Jurkat, Clone E6-1 (cell line): ENCODE measurements at regions not wholly inside any gene's neighbourhood (a gene's known extent, or its start where the extent isn't known, plus 50 kb on each side); places are given as distances from the start of the nearest gene placed in this dataset.
"Not testable (repeated sequence)": the region's sequence is repeated elsewhere in the genome, so short reads cannot be mapped to it uniquely, and the experiment has no call there.

Source experiments
- DNase-seq: peaks from one replicate; pipeline ENCODE4 v3.0.0-alpha.2; 2011; ENCODE audit warnings: low read depth, low spot score
- H3K4me3 ChIP-seq: 2 replicates; pipeline ENCODE4 v1.5.1; 2011; ENCODE audit warnings: mild to moderate bottlenecking, low read length, control low read depth, moderate library complexity

DNA sequence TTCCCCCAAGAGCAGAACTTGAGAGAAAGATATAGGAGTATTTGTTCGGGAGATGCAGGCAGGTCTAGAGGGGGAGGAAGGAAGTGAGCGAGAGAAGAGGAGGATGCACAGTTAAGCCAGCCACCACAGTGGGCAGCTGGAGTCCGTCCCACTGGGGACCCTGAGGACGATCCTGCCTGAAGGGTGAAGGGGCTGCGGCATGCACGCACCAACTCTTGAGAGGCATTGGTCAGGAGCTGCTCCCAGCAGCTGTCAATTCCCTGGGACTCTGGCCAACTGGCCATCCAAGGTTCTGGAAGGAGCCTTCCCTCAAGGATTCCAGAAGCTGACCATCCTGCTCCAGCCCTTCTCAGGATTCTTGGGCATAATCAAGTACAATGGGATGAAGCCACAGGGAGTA, 246.9 kb downstream of the MATN1 start:
- DNase-seq = no peak
- no peak overlapping the region for H3K4me3 ChIP-seq

GRCh38 chr1:30475966-30476365, 247.4 kb downstream of the MATN1 start:
- no peak for DNase-seq
- H3K4me3 ChIP-seq = no peak overlapping the region

- no peak for DNase-seq
- no peak overlapping the region for H3K4me3 ChIP-seq
Observed at GRCh38 chr1:30475201-30475600, 248.2 kb downstream of the MATN1 start.

DNA sequence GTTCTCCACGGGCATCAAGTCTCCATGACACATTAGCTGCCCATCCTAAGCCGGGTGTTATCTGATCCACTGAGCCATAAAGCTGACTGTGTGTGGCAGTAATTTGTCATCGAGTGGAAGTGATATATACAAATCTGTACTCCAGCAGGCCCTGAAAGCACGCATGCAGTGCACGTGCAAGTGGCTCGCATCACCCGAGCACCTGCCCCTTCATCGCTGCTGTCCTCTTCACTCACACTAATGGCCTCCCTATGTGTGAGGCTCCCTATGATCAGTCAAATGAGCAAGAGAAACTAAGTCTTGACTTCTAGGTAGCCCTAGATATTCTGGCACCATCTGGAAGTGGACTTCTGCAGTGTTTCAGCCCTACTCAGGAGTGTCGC, 248.6 kb downstream of the MATN1 start:
- DNase-seq = no peak
- H3K4me3 ChIP-seq = no peak overlapping the region

GRCh38 chr1:30473922-30474817, 249.2 kb downstream of the MATN1 start:
- no peak for DNase-seq
- no peak overlapping the region for H3K4me3 ChIP-seq

DNA sequence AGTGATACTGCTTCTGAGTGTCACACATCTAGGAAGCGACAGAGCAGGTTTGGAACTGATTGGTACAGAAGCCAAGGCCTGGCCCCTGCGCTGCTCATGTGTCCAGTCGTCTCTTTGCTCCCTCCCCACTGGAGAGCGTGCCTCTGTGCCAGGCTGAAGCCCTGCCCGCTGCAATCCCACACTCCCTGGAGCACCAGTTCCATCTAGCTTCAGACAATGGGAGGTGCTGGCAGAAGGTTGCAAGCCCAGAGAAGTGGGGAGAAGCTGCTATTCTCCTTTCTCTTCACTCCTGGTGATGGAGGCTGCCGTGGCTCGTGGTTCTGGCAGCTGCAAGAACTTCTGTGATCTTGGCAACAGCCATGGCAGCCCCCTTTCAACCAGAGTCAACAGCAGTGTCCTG, 250.9 kb downstream of the MATN1 start:
- no peak overlapping the region for H3K4me3 ChIP-seq

GRCh38 chr1:30472009-30472408, 251.4 kb downstream of the MATN1 start:
- no peak overlapping the region for H3K4me3 ChIP-seq
- DNase-seq = no peak

More for the DNA sequence above, 250.9 kb downstream of the MATN1 start:
- no peak for DNase-seq

DNA sequence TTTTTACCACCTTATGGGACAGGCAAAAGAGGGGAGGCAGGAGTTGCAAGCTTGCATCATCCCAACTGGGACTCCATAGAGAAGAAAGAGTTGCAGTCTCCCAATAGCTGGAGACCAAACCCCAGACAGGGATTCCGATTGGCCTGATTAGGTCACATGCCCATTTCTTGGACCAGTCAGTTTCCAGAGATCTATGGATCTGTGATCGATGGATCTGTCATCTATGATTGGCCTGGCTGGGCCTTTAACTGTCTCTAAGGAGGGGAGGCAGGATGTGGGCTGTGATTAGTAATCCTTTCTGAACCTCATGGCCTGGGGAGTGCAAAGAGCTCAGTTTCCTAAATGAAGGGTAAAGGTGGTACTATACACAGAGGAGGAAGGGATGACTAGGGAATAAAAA, 252.1 kb downstream of the MATN1 start:
- DNase-seq = no peak
- H3K4me3 ChIP-seq = no peak overlapping the region

DNA sequence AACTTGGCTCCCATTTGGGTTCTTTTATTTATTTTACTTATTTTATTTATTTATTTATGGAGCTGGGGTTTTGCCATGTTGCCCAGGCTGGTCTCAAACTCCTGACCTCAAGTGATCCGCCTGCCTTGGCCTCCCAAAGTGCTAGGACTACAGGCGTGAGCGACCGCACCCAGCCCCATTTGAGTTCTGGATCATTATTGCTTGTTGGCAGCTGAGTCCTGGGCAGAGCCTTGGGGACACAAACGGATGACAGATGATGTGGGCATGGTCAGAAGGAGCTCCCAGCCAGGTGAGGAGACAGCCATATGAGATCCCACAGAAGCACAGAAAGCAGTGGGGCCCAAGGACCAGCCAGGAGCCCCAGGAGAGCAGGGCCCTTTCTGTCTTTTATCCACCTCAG, 254.0 kb downstream of the MATN1 start:
- no peak overlapping the region for H3K4me3 ChIP-seq
- DNase-seq = no peak

DNA sequence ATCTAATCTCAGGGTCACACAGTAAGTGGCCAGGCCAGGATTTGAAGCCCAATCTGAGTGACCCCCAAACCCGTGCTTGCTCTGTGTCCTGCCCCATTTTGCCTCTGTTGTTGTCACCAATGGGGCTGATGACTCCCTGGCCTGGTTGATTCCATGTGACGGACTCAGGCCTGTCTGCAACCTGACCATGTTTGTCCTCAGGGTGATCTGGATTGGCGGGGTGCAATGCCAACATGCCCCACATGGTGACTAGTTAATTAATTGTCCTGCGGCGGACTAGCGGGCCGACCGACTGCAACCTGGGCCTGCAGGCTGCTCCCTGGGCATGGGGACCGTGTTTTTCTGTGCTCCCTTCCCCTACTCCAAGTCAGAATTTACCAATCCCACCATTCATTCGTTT, 256.3 kb downstream of the MATN1 start:
- no peak for DNase-seq
- no peak overlapping the region for H3K4me3 ChIP-seq

GRCh38 chr1:30466610-30467009, 256.8 kb downstream of the MATN1 start:
- H3K4me3 ChIP-seq = no peak overlapping the region

GRCh38 chr1:30466026-30466425, 257.4 kb downstream of the MATN1 start:
- H3K4me3 ChIP-seq = no peak overlapping the region
- no peak for DNase-seq

More at GRCh38 chr1:30466610-30467009, 256.8 kb downstream of the MATN1 start:
- DNase-seq = no peak

DNA sequence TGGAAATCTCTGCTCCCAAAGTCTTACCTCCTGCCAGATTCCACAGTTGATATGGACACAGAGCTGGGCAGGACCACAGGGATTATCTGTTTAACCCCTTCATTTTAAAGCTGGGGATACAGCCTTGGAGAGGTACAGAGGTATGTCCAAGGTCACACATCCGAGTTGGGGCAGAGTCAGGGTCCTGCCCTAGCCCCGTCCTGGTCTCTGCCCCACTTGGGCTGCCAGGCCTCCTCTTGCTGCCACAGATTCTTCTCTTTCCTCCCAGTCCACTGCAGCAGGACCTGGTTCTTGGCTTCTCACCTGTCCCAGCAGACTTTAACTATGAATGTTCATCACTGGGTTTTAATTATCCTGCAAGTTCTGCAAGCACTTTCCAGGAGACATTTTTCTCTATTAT, 258.3 kb downstream of the MATN1 start:
- no peak for DNase-seq
- no peak overlapping the region for H3K4me3 ChIP-seq

DNA sequence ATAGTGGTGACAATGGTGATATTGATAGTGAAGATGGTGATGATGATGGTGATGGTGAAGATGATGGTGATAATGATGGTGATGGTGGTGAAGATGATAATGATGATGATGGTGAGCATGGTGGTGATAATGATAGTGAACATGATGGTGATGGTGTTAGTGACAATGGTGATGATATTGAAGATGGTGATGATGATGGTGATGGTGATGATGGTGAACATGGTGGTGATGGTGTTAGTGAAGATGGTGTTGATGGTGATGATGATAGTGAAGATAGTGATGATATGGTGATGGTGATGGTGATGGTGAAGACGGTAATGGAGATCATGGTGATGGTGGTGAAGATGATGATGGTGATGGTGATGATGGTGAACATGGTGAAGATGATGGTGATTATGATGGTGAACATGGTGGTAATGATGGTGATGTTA, 259.2 kb downstream of the MATN1 start:
- DNase-seq = no peak
- H3K4me3 ChIP-seq = no peak overlapping the region

- H3K4me3 ChIP-seq = no peak overlapping the region
- no peak for DNase-seq
Observed at GRCh38 chr1:30462826-30463425, 260.5 kb downstream of the MATN1 start.

GRCh38 chr1:30462166-30462565, 261.2 kb downstream of the MATN1 start:
- DNase-seq = no peak
- no peak overlapping the region for H3K4me3 ChIP-seq

GRCh38 chr1:30461640-30462039, 261.7 kb downstream of the MATN1 start:
- H3K4me3 ChIP-seq = no peak overlapping the region
- no peak for DNase-seq

DNA sequence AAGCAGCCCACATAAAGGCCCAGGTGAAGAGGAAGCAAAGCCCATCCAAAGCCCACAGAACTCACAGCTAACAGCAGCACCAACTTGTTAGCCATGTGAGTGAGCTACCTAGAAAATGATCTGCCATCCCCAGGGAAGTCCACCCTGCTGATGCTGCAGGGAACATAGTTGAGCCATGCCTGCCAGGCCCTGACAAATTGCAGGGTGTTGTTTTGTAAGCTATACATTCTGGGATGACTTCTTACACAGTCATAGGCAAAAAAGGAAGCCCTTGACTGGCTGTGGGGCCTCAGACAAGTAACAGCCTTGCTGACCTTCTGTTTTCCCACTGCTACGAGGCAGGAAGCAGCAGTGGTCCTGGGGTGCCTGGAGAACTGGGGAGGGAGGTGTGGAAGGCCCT, 262.7 kb downstream of the MATN1 start:
- no peak for DNase-seq
- no peak overlapping the region for H3K4me3 ChIP-seq

- DNase-seq = peak; percentile 5
- not testable (repeated sequence) for H3K4me3 ChIP-seq
Observed at GRCh38 chr1:30458730-30459485, 264.5 kb downstream of the MATN1 start.

GRCh38 chr1:30452925-30453324, 270.5 kb downstream of the MATN1 start:
- H3K4me3 ChIP-seq = no peak overlapping the region
- DNase-seq = no peak
